ENCODE measurements at regions not wholly inside any gene's neighbourhood (a gene's known extent, or its start where the extent isn't known, plus 50 kb on each side); places are given as distances from the start of the nearest gene placed in this dataset.

DNA sequence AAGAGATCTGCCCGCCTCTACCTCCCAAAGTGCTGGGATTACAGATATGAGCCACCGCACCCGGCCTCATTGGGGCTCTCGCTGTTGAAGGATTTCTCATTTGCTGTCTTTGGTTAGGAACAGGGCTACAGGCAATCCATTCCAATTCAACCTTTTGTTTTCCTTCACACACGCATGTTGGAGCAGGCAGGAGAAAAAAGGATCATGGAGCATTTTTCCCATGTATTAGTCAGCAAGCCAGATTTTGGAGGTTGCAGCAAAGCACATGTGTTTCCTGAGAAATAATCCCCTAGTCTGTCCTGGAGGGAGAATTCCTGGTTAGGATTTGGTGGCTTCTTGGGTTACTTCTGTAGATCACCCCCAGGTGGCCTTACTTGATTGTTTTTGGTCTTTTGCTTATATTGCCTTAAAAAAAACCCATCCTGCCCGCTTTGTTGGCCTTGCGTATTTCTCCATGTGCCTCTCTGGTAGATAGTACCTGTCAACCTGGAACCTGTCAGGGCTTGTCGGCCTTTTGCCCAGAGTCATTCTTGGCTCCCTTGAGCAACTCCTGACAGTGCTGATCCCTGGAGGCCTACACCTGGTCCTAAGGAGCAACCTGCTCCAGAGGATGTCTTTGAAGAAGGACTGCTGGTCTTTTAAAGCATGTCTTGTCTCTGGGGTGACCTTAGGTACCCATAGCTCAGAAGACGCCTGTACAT, 82.4 kb upstream of the CLCN4 start:
- ATAC-seq (no peak), FAIRE-seq (no peak), DNase-seq (no peak)
- Histone ChIP-seq H3K27me3 (no peaks in the 10 kb centered on the region), H3K4me1 (no peaks in the 10 kb centered on the region), H3K4me3 (no peak overlapping the region), H3K36me3 (no peaks in the 10 kb centered on the region), H3K9me3 (no peaks in the 10 kb centered on the region), H3K27ac (no peak overlapping the region)
- TF ChIP-seq, protein P1, sequence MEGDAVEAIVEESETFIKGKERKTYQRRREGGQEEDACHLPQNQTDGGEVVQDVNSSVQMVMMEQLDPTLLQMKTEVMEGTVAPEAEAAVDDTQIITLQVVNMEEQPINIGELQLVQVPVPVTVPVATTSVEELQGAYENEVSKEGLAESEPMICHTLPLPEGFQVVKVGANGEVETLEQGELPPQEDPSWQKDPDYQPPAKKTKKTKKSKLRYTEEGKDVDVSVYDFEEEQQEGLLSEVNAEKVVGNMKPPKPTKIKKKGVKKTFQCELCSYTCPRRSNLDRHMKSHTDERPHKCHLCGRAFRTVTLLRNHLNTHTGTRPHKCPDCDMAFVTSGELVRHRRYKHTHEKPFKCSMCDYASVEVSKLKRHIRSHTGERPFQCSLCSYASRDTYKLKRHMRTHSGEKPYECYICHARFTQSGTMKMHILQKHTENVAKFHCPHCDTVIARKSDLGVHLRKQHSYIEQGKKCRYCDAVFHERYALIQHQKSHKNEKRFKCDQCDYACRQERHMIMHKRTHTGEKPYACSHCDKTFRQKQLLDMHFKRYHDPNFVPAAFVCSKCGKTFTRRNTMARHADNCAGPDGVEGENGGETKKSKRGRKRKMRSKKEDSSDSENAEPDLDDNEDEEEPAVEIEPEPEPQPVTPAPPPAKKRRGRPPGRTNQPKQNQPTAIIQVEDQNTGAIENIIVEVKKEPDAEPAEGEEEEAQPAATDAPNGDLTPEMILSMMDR (IDR thresholded peaks at IDR 0.05), result no peak
- intact Hi-C loops (cut with DNase I), result no loop called here
- 79 to 87% methylated on average over 9 of the region's 9 CpGs for WGBS, 2 donors

DNA sequence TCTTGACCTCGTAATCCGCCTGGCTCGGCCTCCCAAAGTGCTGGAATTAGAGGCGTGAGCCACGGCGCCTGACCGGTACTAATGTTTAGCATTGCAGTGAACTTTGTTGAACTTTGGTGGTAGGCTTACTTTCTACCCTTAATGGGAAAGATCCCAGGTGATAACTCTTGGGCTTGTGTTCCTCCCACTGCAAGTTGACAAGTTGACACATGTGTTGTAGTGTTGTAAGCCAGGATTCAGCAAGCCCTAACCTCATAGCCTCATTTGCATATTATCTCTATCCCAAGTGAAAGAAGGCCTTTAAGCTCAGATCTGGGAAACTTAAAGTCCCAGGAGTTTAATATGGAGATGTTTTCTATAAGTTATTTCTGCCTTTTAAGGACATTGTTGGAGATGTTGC, 80.0 kb upstream of the CLCN4 start:
- 74 to 76% methylated on average over 7 of the region's 7 CpGs for WGBS, 2 donors
- FAIRE-seq, result no peak
- no peaks in the 10 kb centered on the region for H3K27me3 ChIP-seq
- no peak for DNase-seq
- H3K4me1 ChIP-seq, result no peaks in the 10 kb centered on the region
- ATAC-seq, result peak in 2 of 4 donors; percentile 65 to 68
- no peaks in the 10 kb centered on the region for H3K9me3 ChIP-seq
- no peaks in the 10 kb centered on the region for H3K36me3 ChIP-seq
- H3K4me3 ChIP-seq, result no peak overlapping the region
- H3K27ac ChIP-seq, result no peak overlapping the region
- TF ChIP-seq, protein P1 (IDR thresholded peaks at IDR 0.05), result no peak
- intact Hi-C loops (cut with DNase I), result no loop called here

DNA sequence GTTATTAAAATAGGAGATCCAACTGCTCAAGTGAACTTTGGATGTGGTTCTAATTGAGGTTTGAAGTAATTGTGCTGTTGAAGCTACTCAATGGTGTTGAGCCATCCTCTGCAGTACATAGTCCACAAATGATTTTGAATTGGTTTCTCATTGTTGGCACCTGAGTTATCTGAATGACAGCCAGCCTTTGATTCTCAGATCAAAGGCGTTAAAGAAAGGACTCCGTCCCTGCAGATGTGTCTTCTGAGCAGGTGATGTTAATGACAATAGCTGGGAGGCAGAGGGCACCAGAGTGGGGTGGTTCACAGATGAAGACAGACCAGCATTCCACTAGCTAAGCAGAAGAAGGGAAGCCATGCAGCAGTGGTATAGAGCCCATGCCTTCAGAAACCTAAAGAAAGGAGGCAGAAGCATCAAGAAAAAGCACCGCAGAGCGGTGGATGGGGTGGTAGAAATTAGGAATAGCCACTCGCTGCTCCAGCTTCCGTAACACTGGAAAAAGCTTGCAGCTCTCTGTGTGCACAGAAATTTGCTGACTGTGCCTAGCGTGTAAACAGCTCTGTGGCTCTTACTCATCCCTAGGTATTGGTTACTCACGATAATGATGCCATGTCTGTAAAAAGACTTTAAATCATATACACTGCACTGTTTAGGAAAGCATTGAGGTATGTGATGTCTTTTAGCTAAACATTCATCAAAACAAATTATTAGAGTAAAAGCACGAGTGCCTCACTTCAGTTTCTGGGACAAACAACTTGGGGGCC, 79.2 kb upstream of the CLCN4 start:
- no peaks in the 10 kb centered on the region for H3K4me1 ChIP-seq
- H3K36me3 ChIP-seq, result no peaks in the 10 kb centered on the region
- H3K9me3 ChIP-seq, result no peaks in the 10 kb centered on the region
- FAIRE-seq, result no peak
- DNase-seq, result no peak
- no peak overlapping the region for H3K4me3 ChIP-seq
- no peaks in the 10 kb centered on the region for H3K27me3 ChIP-seq
- peak in 1 of 4 donors; percentile 53 for ATAC-seq
- 77 to 89% methylated on average over 9 of the region's 9 CpGs for WGBS, 2 donors
- intact Hi-C loops (cut with DNase I), result no loop called here
- TF ChIP-seq, protein P1 (IDR thresholded peaks at IDR 0.05), result no peak
- H3K27ac ChIP-seq, result no peak overlapping the region

DNA sequence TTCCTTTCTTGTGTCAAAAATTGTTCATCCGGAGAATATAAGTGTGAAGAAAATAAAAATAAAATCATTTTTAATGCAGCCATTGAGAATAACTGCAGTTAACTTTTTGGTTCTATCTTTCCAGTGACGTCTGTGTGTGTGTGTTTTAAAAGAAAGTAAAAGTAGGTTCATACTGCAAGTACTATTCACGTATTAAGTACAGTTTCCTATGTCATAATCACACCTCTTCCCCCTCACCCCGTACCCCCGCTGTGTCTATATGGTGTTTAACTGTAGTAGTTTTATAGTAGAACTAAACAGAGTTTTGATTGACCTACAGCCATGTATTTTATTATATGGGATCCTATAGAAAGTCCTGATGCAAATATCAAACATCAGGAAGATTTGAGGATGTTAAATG, 78.5 kb upstream of the CLCN4 start:
- DNase-seq, result no peak
- H3K4me1 ChIP-seq, result no peaks in the 10 kb centered on the region
- no peak overlapping the region for H3K4me3 ChIP-seq
- intact Hi-C loops (cut with DNase I), result no loop called here
- H3K36me3 ChIP-seq, result no peaks in the 10 kb centered on the region
- no peaks in the 10 kb centered on the region for H3K27me3 ChIP-seq
- H3K27ac ChIP-seq, result no peak overlapping the region
- no peak for FAIRE-seq
- 79 to 90% methylated on average over 5 of the region's 5 CpGs for WGBS, 2 donors
- no peak for ATAC-seq
- TF ChIP-seq, protein P1 (IDR thresholded peaks at IDR 0.05), result no peak
- H3K9me3 ChIP-seq, result no peaks in the 10 kb centered on the region

DNA sequence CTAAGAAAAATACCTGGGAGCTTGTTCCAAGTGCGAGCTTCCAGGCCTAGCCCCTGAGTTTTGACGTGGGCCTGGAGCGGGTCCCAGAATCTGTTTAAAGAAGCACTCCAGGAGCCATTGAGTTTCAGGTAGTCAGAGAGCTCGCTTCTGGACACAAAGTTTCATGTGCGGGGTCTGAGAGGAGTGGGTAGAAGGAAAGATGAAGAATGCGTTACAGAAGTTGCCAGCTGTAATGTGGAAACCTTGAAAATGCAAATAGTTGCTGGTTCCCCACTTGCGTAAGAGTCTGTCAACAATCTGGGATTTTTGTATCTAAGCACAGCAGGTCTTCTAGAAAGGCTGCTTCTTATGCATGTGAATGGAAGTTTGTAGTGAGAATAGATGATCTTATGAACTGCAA, 77.5 kb upstream of the CLCN4 start:
- peak in 2 of 6 donors; percentile 31 to 43 for DNase-seq
- TF ChIP-seq, protein P1 (IDR thresholded peaks at IDR 0.05), result no peak
- Histone ChIP-seq H3K4me1 (no peaks in the 10 kb centered on the region), H3K9me3 (no peaks in the 10 kb centered on the region), H3K4me3 (no peak overlapping the region), H3K27me3 (no peaks in the 10 kb centered on the region), H3K27ac (peak overlapping the region in 1 of 4 donors; percentile 12), H3K36me3 (no peaks in the 10 kb centered on the region)
- peak in 3 of 4 donors; percentile 7 to 58 (median 50) for ATAC-seq
- FAIRE-seq, result no peak
- intact Hi-C loops (cut with DNase I), result no loop called here
- WGBS, 2 donors, result 25 to 43% methylated on average over 7 of the region's 7 CpGs
